DMS79 treated with DMSO at 0.1 percent for 48 hours (cell line): ENCODE measurements at regions not wholly inside any gene's neighbourhood (a gene's known extent, or its start where the extent isn't known, plus 50 kb on each side); places are given as distances from the start of the nearest gene placed in this dataset.
A peak's percentile ranks its signal among the peaks of the same experiment; 100 is the strongest.

Experiments
- DNase-seq: peaks from one replicate; lab custom pipeline; 2025; lab: John Stamatoyannopoulos, UW

DNA sequence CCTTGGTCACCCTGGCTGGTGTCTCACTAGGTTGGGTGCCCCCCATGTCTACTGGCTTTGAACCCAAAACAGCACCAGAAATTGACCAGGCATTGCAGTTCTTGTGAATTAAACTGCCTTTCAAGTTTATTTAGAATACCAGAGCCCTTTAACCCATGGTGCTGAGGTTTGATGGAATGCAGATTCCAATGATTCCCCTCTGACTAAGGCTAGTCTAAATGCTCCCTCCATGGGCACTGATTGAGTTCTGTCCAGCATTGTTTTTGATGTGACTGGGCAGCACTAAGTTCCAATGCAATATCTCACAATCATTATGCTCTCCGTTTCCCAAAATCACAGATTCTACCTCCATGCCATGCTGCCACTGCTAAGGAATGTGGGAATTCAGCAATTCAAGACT, 1047.4 kb upstream of the LRRN3 start:
- DNase-seq = no peak

DNA sequence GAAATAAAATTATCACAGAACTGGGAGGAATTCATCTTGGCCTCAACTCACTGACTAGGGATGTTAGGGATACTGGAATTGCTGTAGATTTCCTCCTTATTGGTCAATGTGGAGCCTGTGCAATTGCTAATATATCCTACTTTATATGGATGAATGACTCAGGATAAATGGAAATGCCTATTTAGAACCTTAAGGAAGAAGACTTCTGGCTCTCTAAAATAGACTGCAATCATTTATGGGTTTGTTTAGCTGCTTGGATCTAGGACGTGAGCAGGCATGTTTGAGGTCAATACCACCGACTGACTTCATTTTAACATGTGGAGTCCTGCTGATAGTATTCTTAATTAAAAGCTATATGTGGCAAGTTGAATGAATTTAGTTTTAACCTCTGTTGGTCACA, 1040.1 kb upstream of the LRRN3 start:
- DNase-seq = no peak

DNA sequence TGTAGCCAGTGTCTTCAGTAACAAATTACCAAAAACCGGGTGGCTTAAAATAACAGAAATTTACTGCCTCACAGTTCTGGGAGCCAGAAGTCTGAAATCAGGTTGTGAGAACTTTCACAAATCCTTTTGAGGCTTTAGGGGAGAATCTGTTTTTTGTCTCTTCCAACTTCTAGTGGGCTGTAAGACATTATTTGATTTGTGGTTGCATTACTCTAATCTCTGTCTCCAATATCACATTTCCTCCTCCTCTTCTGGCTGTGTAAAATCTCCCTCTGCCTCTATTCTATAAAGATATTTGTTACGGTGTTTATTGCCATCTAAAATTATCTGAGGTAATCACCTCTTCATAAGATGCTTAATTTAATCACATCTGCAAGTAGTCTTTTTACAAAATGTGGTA, 1039.6 kb upstream of the LRRN3 start:
- DNase-seq = no peak

GRCh38 chr7:110056331-110056730, 1034.6 kb upstream of the LRRN3 start:
- DNase-seq = no peak

DNA sequence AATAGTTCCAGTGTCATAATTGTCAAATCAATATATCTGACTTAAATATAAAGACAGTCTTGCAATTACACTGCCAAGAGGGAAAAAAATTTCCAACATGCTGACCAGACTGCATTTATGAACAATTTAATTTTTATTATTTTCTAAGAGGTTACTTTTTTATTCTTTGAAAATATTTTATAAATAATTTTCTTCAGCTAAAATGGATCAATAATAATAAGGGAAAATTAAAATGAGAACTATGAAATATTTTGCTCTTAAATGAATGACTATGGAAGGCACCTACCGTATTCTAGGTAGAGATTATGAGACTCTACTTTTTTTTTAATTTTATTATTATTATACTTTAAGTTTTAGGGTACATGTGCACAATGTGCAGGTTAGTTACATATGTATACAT, 1032.5 kb upstream of the LRRN3 start:
- no peak for DNase-seq

GRCh38 chr7:110061387-110061786, 1029.5 kb upstream of the LRRN3 start:
- DNase-seq = no peak

- DNase-seq = no peak
Measured at GRCh38 chr7:110065121-110065520, 1025.8 kb upstream of the LRRN3 start.

- DNase-seq = no peak
Measured at GRCh38 chr7:110066843-110067242, 1024.1 kb upstream of the LRRN3 start.

GRCh38 chr7:110071192-110071591, 1019.7 kb upstream of the LRRN3 start:
- DNase-seq = no peak

DNA sequence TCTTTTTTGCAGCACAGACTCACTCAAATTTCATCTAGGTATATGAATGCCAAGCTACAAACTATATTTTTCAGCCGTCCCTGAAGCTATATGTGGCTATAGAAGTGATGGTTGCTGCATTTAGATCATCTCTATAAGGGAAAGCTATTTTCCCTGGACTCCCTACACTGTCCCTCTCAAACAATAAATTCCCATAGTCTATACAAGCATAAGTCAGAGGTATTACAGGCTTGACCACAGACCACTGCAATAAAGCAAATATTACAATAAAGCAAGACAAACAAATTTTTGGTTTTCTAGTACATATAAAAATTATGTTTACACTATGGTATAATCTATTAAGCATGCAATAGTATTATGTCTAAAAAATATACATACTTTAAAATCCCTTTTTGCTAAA, 1015.5 kb upstream of the LRRN3 start:
- DNase-seq = no peak

GRCh38 chr7:110076194-110076593, 1014.7 kb upstream of the LRRN3 start:
- no peak for DNase-seq

DNA sequence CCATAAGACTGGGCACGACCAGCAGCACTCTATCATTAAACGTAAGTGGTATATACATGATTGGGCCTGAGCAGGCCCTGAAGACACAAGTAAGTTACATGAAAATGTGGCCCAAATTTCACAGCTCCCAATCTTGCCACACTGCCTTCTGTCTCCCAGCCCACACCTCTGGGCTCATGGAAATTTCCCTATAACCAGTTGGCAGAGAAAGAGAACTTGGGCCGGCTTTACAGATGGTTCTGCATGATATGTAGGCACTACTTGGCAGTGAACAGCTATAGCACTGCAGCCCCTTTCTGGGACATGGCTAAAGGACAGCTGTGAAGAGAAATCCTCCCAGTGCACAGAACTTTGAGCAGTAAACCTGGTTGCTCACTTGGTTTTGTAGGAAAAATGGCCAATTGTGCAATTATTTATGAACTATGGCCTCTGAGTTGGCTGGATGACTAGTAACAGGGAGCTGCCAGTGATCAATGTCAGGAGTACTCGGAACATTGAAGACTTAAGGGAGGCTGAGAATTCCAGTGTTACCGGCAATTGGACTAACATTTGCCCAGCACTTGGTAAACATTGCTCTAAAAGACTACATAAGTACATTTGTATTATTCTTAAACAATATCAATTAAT, 1006.6 kb upstream of the LRRN3 start:
- no peak for DNase-seq

GRCh38 chr7:110090110-110090820, 1000.7 kb upstream of the LRRN3 start:
- no peak for DNase-seq

DNA sequence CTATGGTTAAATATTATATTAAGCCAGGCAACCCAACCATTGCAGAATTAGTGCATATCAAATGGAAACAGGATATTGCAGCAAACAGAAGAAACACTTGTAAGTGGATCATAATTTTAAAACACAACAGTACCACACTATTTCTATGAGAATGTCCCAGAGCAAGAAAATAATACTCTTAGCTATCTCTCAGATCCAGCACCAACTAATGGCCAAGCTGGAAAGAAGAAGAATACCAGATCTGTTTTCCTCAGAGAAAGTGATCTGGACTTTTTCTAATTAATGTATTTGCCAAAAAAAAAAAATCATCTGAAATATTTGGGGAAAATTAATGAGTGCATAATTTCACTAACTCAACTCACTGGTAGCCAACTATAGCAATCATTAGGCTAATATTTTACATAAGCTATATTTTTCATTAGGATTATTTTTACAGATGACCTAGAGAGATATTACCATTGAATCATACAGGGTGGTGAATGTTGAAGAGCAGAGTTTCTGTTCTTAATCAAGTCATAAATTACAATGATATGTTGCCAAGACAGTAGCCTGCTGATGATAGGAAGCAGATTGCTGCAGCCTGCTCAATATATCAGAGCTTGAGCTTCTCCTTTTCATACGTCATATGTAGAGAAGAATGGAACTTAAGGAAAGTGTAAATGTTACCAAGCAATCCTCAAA, 995.4 kb upstream of the LRRN3 start:
- DNase-seq = no peak

GRCh38 chr7:110104243-110104642, 986.7 kb upstream of the LRRN3 start:
- DNase-seq = no peak

GRCh38 chr7:110105307-110105706, 985.6 kb upstream of the LRRN3 start:
- peak; percentile 94 for DNase-seq

DNA sequence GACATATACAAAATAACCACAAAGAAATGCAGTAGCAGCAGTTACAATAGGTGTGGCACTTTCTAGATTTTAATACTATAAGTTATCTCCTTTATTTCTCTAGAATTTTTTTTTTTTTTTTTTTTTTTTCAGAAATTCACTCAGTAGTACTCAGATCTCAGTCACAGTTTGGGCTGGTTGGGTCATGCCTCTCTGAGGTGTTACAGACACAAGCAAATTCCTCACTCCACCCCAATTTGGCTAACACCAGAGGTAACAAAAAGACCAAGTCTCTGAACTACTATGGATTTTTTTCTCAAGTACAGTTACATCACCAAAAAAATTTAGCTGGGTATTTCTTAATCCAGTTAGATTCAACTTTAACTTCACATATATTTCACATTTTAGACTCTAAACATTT, 985.1 kb upstream of the LRRN3 start:
- DNase-seq = no peak

GRCh38 chr7:110119883-110120581, 970.9 kb upstream of the LRRN3 start:
- no peak for DNase-seq

GRCh38 chr7:110129159-110129558, 961.8 kb upstream of the LRRN3 start:
- no peak for DNase-seq

DNA sequence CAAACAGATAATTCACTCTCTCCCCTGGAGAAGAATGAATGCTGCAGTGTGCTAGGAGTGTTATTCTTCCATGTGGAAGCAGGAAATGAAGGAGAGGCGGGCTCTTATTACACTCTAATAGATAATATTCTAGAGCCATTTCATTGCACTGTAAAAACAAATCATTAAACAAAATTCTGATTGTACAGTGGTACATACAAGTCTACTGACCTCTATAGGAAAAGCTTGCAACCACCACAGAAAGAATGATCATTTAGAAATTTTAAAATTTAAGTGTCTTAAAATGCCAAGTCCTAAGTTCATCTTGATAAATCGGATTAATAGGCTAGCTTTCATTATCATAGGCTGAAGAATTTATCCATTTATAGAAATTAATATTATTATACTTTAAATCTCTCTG, 960.3 kb upstream of the LRRN3 start:
- DNase-seq = no peak

DNA sequence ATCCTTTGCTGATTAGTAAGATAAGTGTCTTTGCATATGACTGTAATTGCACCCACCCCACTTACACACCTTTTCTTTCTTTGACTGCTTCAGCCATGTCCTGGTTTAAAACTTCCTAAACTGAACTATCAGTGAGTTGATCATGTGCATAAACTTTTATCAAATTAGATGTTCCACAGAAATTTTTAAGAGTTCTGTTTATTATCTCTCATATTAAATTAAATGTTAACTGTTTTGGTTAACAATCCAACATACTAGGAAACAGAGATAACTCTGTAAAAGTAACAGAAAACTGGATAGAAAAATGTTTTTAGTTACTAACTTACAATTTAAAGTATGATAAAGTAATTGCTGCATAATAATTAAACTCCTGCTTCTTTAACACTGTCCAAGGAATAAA, 959.6 kb upstream of the LRRN3 start:
- DNase-seq = no peak

DNA sequence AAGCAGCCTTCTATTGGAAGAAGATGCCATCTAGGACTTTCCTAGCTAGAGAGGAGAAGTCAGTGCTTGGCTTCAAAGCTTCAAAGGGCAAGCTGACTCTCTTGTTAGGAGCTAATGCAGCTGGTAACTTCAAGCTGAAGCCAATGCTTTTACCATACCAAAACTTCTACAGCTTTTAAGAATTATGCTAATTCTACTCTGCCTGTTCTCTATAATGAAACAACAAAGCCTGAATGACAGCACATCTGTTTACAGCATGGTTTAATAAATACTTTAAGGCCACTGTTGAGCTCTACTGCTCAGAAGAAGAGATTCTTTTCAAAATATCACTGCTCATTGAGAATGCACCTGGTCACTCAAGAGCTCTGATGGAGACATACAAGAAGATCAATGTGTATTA, 951.9 kb upstream of the LRRN3 start:
- DNase-seq = no peak
